Colonic mucosa (tissue), 4 donors: ENCODE measurements at regions not wholly inside any gene's neighbourhood (a gene's known extent, or its start where the extent isn't known, plus 50 kb on each side); places are given as distances from the start of the nearest gene placed in this dataset.

Source experiments
- DNase-seq: peaks from one replicate; pipeline ENCODE4 v3.0.0-alpha.2; 2020
- H3K27ac ChIP-seq: fragments of 200-600 bp; one replicate; pipeline ENCODE4 v1.8.0; 2021
- H3K27me3 ChIP-seq: fragments of 200-600 bp; one replicate; pipeline ENCODE4 v1.8.0; 2021
- H3K36me3 ChIP-seq: fragments of 200-600 bp; one replicate; pipeline ENCODE4 v1.8.0; 2021
- H3K4me1 ChIP-seq: fragments of 200-600 bp; one replicate; pipeline ENCODE4 v1.8.0; 2021; ENCODE audit warnings: mild to moderate bottlenecking
- H3K4me3 ChIP-seq: fragments of 200-600 bp; one replicate; pipeline ENCODE4 v1.8.0; 2021
- H3K9ac ChIP-seq, 2 donors: one replicate each; pipeline ENCODE4 v1.7.0; 2013; ENCODE audit warnings: control low read depth in 2 of 2, low read depth in 2 of 2, low read length in 2 of 2
- H3K9me3 ChIP-seq: fragments of 200-600 bp; one replicate; pipeline ENCODE4 v1.8.0; 2021
- CTCF ChIP-seq: fragments of 200-600 bp; IDR thresholded peaks from one replicate; pipeline ENCODE4 v1.8.0; 2022; ENCODE audit warnings: antibody characterized with exemption, mild to moderate bottlenecking
- intact Hi-C: fragments of 100-400 bp; cut with DNase I; formaldehyde crosslinking; loops from one replicate; pipeline ENCODE4 v1.14.1; 2022
- donor health status: healthy.
- donor health status: DM: no; HTN: no; CAD: no.
- donor health status: DM: no; HTN: no; CAD: no.

GRCh38 chr5:5675511-5675910 is 253.0 kb downstream of the ICE1 start:
- Histone ChIP-seq H3K4me1 (no peaks in the 10 kb centered on the region), H3K4me3 (no peak overlapping the region), H3K36me3 (no peaks in the 10 kb centered on the region), H3K9ac (no peak overlapping the region), H3K9me3 (no peaks in the 10 kb centered on the region), H3K27me3 (no peaks in the 10 kb centered on the region), H3K27ac (no peak overlapping the region)
- no peak for TF ChIP-seq CTCF
- no peak for DNase-seq
- intact Hi-C loops, result no loop called here

- Histone ChIP-seq H3K4me1 (no peaks in the 10 kb centered on the region), H3K27me3 (no peaks in the 10 kb centered on the region), H3K9me3 (no peaks in the 10 kb centered on the region), H3K36me3 (no peaks in the 10 kb centered on the region), H3K4me3 (no peak overlapping the region), H3K27ac (no peak overlapping the region), H3K9ac (no peak overlapping the region)
- TF ChIP-seq CTCF, result no peak
- DNase-seq, result no peak
- intact Hi-C loops, result no loop called here
Measured at GRCh38 chr5:5671823-5672222, 249.3 kb downstream of the ICE1 start.

- H3K27me3 ChIP-seq, result no peaks in the 10 kb centered on the region
- no peak for DNase-seq
- TF ChIP-seq CTCF, result no peak
- intact Hi-C loops, result no loop called here
- H3K4me1 ChIP-seq, result no peaks in the 10 kb centered on the region
- H3K9ac ChIP-seq, result no peak overlapping the region
- H3K27ac ChIP-seq, result no peak overlapping the region
- H3K4me3 ChIP-seq, result no peak overlapping the region
- no peaks in the 10 kb centered on the region for H3K9me3 ChIP-seq
- no peaks in the 10 kb centered on the region for H3K36me3 ChIP-seq
Measured at GRCh38 chr5:5667136-5667554, 244.7 kb downstream of the ICE1 start.

GRCh38 chr5:5666369-5666768 is 243.9 kb downstream of the ICE1 start:
- Histone ChIP-seq H3K9ac (no peak overlapping the region), H3K27ac (no peak overlapping the region), H3K9me3 (no peaks in the 10 kb centered on the region), H3K4me1 (no peaks in the 10 kb centered on the region), H3K27me3 (no peaks in the 10 kb centered on the region), H3K36me3 (no peaks in the 10 kb centered on the region), H3K4me3 (no peak overlapping the region)
- intact Hi-C loops, result no loop called here
- TF ChIP-seq CTCF, result no peak
- no peak for DNase-seq

- Histone ChIP-seq H3K27me3 (no peaks in the 10 kb centered on the region), H3K27ac (no peak overlapping the region), H3K36me3 (no peaks in the 10 kb centered on the region), H3K9ac (no peak overlapping the region), H3K4me3 (no peak overlapping the region), H3K4me1 (no peaks in the 10 kb centered on the region), H3K9me3 (no peaks in the 10 kb centered on the region)
- DNase-seq, result no peak
- no peak for TF ChIP-seq CTCF
- intact Hi-C loops, result no loop called here
Measured at GRCh38 chr5:5666076-5666365, 243.5 kb downstream of the ICE1 start.
